Urothelium cell line (cell line): ENCODE measurements at regions not wholly inside any gene's neighbourhood (a gene's known extent, or its start where the extent isn't known, plus 50 kb on each side); places are given as distances from the start of the nearest gene placed in this dataset.
A peak's percentile ranks its signal among the peaks of the same experiment; 100 is the strongest.
"Not testable (repeated sequence)": the region's sequence is repeated elsewhere in the genome, so short reads cannot be mapped to it uniquely, and the experiment has no call there.

Experiments
- DNase-seq: peaks from one replicate; pipeline ENCODE4 v3.0.0; 2011; ENCODE audit warnings: low spot score, mixed read lengths
- FAIRE-seq: peaks from 2 replicates; lab custom pipeline; 2011; peaks lifted over from hg19 to GRCh38; lab: Jason Lieb, UNC

- DNase-seq: no peak
- FAIRE-seq: no peak
Observed at GRCh38 chr12:102669056-102669455, 188.7 kb upstream of the IGF1 start.

GRCh38 chr12:102666176-102666575, 185.8 kb upstream of the IGF1 start:
- not testable (repeated sequence) for DNase-seq, FAIRE-seq

GRCh38 chr12:102659200-102659911, 179.0 kb upstream of the IGF1 start:
- FAIRE-seq: no peak

GRCh38 chr12:102653406-102653805, 173.0 kb upstream of the IGF1 start:
- DNase-seq (no peak), FAIRE-seq (no peak)

More at GRCh38 chr12:102659200-102659911, 179.0 kb upstream of the IGF1 start:
- DNase-seq: no peak

GRCh38 chr12:102652645-102653313, 172.4 kb upstream of the IGF1 start:
- DNase-seq (no peak), FAIRE-seq (no peak)

- DNase-seq (no peak), FAIRE-seq (no peak)
Observed at GRCh38 chr12:102645968-102646367, 165.6 kb upstream of the IGF1 start.

- DNase-seq (no peak), FAIRE-seq (no peak)
Observed at GRCh38 chr12:102643879-102644575, 163.7 kb upstream of the IGF1 start.

GRCh38 chr12:102642199-102642598, 161.8 kb upstream of the IGF1 start:
- DNase-seq: no peak
- FAIRE-seq: no peak

GRCh38 chr12:102640658-102641057, 160.3 kb upstream of the IGF1 start:
- not testable (repeated sequence) for FAIRE-seq, DNase-seq

GRCh38 chr12:102638777-102639176, 158.4 kb upstream of the IGF1 start:
- DNase-seq: no peak

GRCh38 chr12:102633981-102634605, 153.7 kb upstream of the IGF1 start:
- DNase-seq (no peak), FAIRE-seq (no peak)

More at GRCh38 chr12:102638777-102639176, 158.4 kb upstream of the IGF1 start:
- no peak for FAIRE-seq

- FAIRE-seq (no peak), DNase-seq (peak; percentile 55)
Observed at GRCh38 chr12:102631274-102631673, 150.9 kb upstream of the IGF1 start.

- FAIRE-seq: no peak
- no peak for DNase-seq
Observed at GRCh38 chr12:102629262-102629888, 149.0 kb upstream of the IGF1 start.

GRCh38 chr12:102625819-102626218, 145.5 kb upstream of the IGF1 start:
- DNase-seq (no peak), FAIRE-seq (no peak)

- no peak for DNase-seq
- FAIRE-seq: no peak
Observed at GRCh38 chr12:102622618-102623017, 142.3 kb upstream of the IGF1 start.

GRCh38 chr12:102618197-102618877, 138.0 kb upstream of the IGF1 start:
- FAIRE-seq: no peak
- no peak for DNase-seq

- no peak for FAIRE-seq
- DNase-seq: no peak
Observed at GRCh38 chr12:102616692-102617091, 136.3 kb upstream of the IGF1 start.

- DNase-seq (no peak), FAIRE-seq (no peak)
Observed at GRCh38 chr12:102611995-102612394, 131.6 kb upstream of the IGF1 start.

GRCh38 chr12:102609996-102610395, 129.6 kb upstream of the IGF1 start:
- no peak for FAIRE-seq
- DNase-seq: no peak

- DNase-seq (no peak), FAIRE-seq (no peak)
Observed at GRCh38 chr12:102603021-102603420, 122.7 kb upstream of the IGF1 start.
